SK-N-SH treated with all-trans-retinoic acid at 6 μM for 48 hours (cell line): ENCODE measurements at regions not wholly inside any gene's neighbourhood (a gene's known extent, or its start where the extent isn't known, plus 50 kb on each side); places are given as distances from the start of the nearest gene placed in this dataset.

Experiments
- ARNTL ChIP-seq: fragments of 450-650 bp; formaldehyde crosslinking; IDR thresholded peaks from 2 replicates; pipeline ENCODE4 v1.5.0; 2020; ENCODE audit warnings: low read depth, mild to moderate bottlenecking, moderate library complexity, borderline replicate concordance
- BACH2 ChIP-seq: fragments of 250-450 bp; sonication (Bioruptor Pico); IDR thresholded peaks from 2 replicates; pipeline ENCODE4 v1.9.0; 2021; ENCODE audit warnings: mild to moderate bottlenecking, borderline replicate concordance
- CSDC2 ChIP-seq: fragments of 250-450 bp; sonication (Bioruptor Pico); IDR thresholded peaks from 2 replicates; pipeline ENCODE4 v1.5.0; 2020; ENCODE audit warnings: mild to moderate bottlenecking, moderate library complexity
- PPARA ChIP-seq: fragments of 250-450 bp; sonication (Bioruptor Pico); IDR thresholded peaks from 2 replicates; pipeline ENCODE4 v1.5.0; 2020; ENCODE audit warnings: mild to moderate bottlenecking, borderline replicate concordance
- SNAI2 ChIP-seq: fragments of 250-450 bp; sonication (Bioruptor Pico); IDR thresholded peaks from 2 replicates; pipeline ENCODE4 v1.5.0; 2020; ENCODE audit warnings: mild to moderate bottlenecking, moderate library complexity
- TOX ChIP-seq: fragments of 250-450 bp; sonication (Bioruptor Pico); IDR thresholded peaks from 2 replicates; pipeline ENCODE4 v1.8.0; 2021; ENCODE audit warnings: mild to moderate bottlenecking, moderate library complexity, borderline replicate concordance
- ZFP30 ChIP-seq: fragments of 450-650 bp; formaldehyde crosslinking; IDR thresholded peaks from 2 replicates; pipeline ENCODE4 v1.5.0; 2022; ENCODE audit warnings: mild to moderate bottlenecking, moderate library complexity
- ZNF565 ChIP-seq: fragments of 450-650 bp; formaldehyde crosslinking; conservative IDR thresholded peaks from 2 replicates; pipeline ENCODE4 v1.5.0; 2020; ENCODE audit warnings: low read depth, mild to moderate bottlenecking, moderate library complexity
- ZNF70 ChIP-seq: fragments of 450-650 bp; formaldehyde crosslinking; IDR thresholded peaks from 2 replicates; pipeline ENCODE4 v1.5.0; 2020; ENCODE audit warnings: mild to moderate bottlenecking, moderate library complexity
- TF ChIP-seq, protein P1 (sequence below): fragments of 250-450 bp; sonication (Bioruptor Pico); IDR thresholded peaks from 2 replicates; pipeline ENCODE4 v1.5.0; 2020; ENCODE audit warnings: mild to moderate bottlenecking, moderate library complexity
- TF ChIP-seq, protein P2 (sequence below): fragments of 250-450 bp; sonication (Bioruptor Pico); IDR thresholded peaks from 2 replicates; pipeline ENCODE4 v1.8.0; 2020; ENCODE audit warnings: mild to moderate bottlenecking, moderate library complexity, borderline replicate concordance
- TF ChIP-seq, protein P3 (sequence below): fragments of 250-450 bp; sonication (Bioruptor Pico); IDR thresholded peaks from 2 replicates; pipeline ENCODE4 v1.5.1; 2020; ENCODE audit warnings: low read depth, mild to moderate bottlenecking, moderate library complexity
- TF ChIP-seq, protein P4 (sequence below): fragments of 250-450 bp; sonication (Bioruptor Pico); IDR thresholded peaks from 2 replicates; pipeline ENCODE4 v1.8.0; 2021; ENCODE audit warnings: low read depth, mild to moderate bottlenecking, moderate library complexity, borderline replicate concordance

DNA sequence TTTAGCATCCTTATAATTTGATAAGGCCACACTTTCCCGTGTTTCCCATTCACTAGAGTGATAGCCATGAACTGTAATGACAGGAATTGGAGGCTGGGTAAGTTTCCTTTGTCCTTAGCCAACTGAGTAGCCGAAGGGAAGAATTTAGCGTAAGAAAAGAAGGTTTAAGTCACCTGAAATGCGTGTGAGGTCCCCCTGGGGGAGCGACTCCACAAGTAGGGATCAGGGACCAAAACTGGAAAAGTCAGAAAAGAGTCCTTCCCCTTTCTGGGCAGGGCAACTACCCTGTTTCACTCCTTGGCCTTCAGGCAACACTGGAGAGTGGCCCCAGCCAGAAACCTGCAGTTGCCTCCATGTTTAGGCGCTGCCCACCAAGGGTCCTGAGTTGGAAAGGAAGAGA is 81.6 kb upstream of the MED14 start:
- no peak for TF ChIP-seq ZNF70
- no peak for TF ChIP-seq ZNF565 (CRISPR knock-in tag)
- TF ChIP-seq, protein P1, sequence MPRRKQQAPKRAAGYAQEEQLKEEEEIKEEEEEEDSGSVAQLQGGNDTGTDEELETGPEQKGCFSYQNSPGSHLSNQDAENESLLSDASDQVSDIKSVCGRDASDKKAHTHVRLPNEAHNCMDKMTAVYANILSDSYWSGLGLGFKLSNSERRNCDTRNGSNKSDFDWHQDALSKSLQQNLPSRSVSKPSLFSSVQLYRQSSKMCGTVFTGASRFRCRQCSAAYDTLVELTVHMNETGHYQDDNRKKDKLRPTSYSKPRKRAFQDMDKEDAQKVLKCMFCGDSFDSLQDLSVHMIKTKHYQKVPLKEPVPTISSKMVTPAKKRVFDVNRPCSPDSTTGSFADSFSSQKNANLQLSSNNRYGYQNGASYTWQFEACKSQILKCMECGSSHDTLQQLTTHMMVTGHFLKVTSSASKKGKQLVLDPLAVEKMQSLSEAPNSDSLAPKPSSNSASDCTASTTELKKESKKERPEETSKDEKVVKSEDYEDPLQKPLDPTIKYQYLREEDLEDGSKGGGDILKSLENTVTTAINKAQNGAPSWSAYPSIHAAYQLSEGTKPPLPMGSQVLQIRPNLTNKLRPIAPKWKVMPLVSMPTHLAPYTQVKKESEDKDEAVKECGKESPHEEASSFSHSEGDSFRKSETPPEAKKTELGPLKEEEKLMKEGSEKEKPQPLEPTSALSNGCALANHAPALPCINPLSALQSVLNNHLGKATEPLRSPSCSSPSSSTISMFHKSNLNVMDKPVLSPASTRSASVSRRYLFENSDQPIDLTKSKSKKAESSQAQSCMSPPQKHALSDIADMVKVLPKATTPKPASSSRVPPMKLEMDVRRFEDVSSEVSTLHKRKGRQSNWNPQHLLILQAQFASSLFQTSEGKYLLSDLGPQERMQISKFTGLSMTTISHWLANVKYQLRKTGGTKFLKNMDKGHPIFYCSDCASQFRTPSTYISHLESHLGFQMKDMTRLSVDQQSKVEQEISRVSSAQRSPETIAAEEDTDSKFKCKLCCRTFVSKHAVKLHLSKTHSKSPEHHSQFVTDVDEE = no peak
- TF ChIP-seq BACH2 (CRISPR knock-in tag) = no peak
- TF ChIP-seq ZFP30 (CRISPR knock-in tag) = no peak
- TF ChIP-seq ARNTL (CRISPR knock-in tag) = no peak
- no peak for TF ChIP-seq CSDC2 (CRISPR knock-in tag)
- no peak for TF ChIP-seq PPARA (CRISPR knock-in tag)
- TF ChIP-seq, protein P2, sequence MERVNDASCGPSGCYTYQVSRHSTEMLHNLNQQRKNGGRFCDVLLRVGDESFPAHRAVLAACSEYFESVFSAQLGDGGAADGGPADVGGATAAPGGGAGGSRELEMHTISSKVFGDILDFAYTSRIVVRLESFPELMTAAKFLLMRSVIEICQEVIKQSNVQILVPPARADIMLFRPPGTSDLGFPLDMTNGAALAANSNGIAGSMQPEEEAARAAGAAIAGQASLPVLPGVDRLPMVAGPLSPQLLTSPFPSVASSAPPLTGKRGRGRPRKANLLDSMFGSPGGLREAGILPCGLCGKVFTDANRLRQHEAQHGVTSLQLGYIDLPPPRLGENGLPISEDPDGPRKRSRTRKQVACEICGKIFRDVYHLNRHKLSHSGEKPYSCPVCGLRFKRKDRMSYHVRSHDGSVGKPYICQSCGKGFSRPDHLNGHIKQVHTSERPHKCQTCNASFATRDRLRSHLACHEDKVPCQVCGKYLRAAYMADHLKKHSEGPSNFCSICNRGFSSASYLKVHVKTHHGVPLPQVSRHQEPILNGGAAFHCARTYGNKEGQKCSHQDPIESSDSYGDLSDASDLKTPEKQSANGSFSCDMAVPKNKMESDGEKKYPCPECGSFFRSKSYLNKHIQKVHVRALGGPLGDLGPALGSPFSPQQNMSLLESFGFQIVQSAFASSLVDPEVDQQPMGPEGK (CRISPR knock-in tag) = no peak
- TF ChIP-seq, protein P3, sequence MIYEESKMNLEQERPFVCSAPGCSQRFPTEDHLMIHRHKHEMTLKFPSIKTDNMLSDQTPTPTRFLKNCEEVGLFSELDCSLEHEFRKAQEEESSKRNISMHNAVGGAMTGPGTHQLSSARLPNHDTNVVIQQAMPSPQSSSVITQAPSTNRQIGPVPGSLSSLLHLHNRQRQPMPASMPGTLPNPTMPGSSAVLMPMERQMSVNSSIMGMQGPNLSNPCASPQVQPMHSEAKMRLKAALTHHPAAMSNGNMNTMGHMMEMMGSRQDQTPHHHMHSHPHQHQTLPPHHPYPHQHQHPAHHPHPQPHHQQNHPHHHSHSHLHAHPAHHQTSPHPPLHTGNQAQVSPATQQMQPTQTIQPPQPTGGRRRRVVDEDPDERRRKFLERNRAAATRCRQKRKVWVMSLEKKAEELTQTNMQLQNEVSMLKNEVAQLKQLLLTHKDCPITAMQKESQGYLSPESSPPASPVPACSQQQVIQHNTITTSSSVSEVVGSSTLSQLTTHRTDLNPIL (CRISPR knock-in tag) = no peak
- TF ChIP-seq SNAI2 (CRISPR knock-in tag) = no peak
- TF ChIP-seq TOX (CRISPR knock-in tag) = no peak
- TF ChIP-seq, protein P4, sequence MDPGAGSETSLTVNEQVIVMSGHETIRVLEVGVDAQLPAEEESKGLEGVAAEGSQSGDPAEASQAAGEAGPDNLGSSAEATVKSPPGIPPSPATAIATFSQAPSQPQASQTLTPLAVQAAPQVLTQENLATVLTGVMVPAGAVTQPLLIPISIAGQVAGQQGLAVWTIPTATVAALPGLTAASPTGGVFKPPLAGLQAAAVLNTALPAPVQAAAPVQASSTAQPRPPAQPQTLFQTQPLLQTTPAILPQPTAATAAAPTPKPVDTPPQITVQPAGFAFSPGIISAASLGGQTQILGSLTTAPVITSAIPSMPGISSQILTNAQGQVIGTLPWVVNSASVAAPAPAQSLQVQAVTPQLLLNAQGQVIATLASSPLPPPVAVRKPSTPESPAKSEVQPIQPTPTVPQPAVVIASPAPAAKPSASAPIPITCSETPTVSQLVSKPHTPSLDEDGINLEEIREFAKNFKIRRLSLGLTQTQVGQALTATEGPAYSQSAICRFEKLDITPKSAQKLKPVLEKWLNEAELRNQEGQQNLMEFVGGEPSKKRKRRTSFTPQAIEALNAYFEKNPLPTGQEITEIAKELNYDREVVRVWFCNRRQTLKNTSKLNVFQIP (CRISPR knock-in tag) = no peak
